OCI-M2 (cell line): ENCODE measurements at regions not wholly inside any gene's neighbourhood (a gene's known extent, or its start where the extent isn't known, plus 50 kb on each side); places are given as distances from the start of the nearest gene placed in this dataset.

Experiments used
- DNase-seq: peaks from one replicate; lab custom pipeline; 2025; ENCODE audit not compliant: unreplicated experiment; lab: John Stamatoyannopoulos, UW

DNA sequence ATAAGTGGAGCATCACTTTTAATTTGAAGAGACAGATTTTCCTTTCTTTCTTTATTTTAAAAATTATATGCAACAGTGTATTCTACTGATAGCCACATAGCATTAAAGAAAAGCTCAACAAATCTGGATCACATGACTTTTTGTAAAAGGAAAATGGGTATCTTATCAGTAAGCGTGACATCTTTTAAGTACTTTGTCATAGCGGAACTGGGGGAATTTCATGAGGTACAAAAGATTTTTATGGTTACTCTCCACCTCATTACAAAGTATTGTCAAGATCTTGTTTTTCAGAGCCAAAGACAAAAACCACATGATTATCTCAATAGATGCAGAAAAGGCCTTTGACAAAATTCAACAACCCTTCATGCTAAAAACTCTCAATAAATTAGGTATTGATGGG is 219.6 kb upstream of the ZPLD1 start:
- no peak for DNase-seq

GRCh38 chr3:102223132-102223531 is 211.7 kb upstream of the ZPLD1 start:
- DNase-seq = no peak

- DNase-seq = no peak
Observed at GRCh38 chr3:102224171-102224570, 210.6 kb upstream of the ZPLD1 start.

- DNase-seq = no peak
Observed at GRCh38 chr3:102225005-102225404, 209.8 kb upstream of the ZPLD1 start.

DNA sequence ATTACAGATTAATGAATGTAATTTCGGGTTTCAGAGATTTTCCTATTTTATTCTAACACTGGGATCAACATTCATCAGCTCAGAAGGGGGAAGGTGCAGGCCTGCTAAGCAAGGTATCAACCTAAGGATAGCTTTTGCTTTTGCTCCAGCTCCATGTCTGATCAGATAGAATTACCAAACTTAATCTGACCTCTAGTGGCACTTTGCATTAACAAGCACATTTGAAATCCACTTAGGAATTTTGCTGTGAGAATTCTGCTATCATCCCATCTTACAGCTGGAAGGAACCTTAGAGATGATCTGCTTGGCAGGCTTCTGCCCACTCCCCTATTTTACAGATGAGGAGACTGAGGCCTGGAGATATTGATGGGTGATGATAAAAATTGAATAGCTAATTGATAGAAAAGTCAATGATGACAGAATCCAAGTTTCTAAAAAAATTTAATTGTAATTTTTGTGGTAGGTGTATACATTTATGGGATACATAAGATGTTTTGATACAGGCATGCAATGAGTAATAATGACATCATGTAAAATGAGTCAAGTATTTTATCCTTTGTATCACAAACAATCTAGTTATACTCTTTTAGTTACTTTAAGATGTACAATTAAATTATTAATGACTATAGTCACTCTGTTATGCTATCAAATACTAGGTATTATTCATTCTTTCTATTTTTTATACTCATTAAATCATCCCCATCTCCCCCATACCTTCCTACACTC is 209.2 kb upstream of the ZPLD1 start:
- DNase-seq = no peak

- DNase-seq = no peak
Observed at GRCh38 chr3:102226463-102226862, 208.4 kb upstream of the ZPLD1 start.

DNA sequence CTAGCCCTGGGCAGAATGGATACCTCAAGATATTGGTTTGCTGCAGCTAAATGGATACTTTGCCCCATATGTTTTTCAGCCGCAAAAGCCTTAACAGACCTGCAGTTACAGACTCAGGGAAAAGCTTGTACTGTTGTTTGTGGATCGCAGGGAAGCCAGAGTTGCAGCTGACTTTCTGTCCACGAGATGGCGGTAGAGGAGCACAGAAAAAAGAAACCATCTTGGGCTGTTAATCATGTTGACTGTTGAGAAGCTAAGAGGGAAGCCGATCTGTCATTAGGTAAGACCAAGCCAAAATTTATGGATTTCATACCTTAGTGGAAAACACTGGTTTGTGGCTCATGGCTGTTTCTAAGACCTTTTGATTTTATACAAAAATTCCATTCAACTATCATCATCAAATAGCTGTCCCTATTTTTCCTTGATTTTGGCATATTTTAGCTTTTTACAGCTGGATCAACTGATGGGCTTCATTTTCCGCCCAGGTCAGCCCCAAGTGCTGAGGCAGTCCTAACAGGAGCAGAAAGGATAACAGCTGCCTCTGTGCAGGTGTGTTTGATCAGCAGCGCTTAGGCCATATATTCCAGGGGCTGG is 205.7 kb upstream of the ZPLD1 start:
- peak; percentile 53 for DNase-seq

GRCh38 chr3:102230057-102230456 is 204.8 kb upstream of the ZPLD1 start:
- DNase-seq = no peak

DNA sequence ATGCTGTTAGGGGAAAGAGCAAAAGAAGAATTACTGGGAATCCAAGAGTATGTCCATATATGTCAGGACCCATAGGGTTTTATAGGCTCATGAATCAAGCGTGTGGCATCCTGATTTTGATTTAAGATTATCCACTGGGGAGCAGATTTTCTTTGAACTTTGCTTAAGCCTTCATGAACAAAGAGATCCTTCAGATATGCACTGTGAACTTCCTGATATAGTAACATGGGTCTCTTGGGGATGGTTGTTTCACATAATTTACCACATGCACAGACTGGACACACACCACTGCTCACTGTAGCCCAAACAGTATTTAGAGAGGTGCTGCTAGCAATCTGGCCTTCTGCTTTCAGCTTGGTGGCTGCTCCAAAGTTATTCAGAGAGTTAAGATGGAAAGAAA is 200.9 kb upstream of the ZPLD1 start:
- DNase-seq = no peak

DNA sequence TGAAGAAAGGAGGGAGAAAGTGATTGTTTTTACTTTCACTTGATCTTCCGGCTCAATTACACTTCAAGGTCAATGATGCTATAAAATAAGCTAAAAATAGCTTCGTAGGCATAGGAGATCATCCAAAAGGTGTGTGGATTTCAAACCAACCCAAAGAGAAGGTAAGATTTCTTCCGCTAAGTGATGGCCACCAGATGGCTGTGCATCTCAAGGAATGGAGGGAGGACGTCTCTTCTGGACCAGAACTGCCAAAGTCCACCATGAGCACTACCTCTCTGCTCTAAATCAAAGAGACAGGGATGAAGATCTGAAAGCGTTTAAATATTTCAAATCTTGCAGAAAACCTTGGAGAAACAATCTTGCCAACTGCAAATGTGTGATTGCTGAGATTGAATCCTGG is 199.1 kb upstream of the ZPLD1 start:
- no peak for DNase-seq

DNA sequence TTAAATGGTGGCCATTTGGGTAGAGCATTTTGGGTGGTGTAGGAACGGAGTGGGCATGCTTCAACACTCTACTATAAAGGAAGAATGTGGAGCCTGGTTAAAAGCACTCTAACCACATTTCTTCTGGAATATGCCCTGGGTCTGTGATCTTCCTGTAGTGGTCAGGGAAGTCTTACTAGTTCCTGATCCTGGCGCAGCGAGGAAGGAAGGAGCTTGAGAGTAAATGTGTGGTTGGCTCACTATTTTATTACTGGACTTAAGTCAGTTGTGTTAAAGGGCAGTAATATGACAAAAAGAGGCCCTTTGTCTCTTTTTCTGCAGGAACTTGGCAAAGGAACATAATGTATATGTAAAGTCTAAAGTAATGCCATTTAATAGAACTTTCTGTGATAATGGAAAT is 197.6 kb upstream of the ZPLD1 start:
- no peak for DNase-seq

- DNase-seq = no peak
Observed at GRCh38 chr3:102237838-102238237, 197.0 kb upstream of the ZPLD1 start.

DNA sequence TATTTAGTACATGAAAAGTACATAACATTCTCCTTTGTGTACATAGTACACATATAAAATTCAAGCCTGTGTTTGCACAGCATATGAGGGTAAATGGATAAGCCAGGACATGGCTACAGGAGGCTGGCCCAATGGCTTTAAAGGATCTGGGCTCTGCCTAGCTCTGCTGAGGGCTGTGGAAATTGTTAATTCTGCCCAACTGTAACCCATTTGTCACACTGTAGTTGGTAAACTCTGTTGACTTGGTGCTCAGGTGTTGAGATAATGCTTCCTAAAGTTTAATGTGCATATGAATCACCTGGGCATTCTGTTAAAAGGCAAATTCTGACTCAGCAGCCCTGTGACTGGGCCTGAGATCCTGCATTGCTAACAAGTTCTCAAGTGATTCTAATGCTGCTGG is 196.5 kb upstream of the ZPLD1 start:
- DNase-seq = no peak

- DNase-seq = no peak
Observed at GRCh38 chr3:102240720-102241119, 194.1 kb upstream of the ZPLD1 start.

- no peak for DNase-seq
Observed at GRCh38 chr3:102248981-102249705, 185.7 kb upstream of the ZPLD1 start.

DNA sequence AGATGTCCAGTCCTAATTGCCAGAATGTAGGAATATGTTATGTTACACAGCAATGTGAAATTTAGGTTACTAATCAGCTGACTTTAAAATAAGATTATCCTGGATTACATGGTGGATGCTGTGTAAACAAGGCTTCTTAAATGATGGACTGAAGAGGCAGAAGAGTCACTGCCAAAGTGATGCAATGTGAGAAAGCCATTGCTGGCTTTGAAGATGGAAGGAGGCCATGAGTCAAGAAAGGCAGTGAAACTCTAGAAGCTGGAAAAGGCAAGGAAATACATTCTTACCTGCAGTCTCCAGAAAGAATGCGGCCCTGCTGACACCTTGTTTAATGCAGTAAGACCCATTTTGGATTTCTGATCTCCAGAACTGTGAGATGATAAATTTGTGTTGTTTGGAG is 179.1 kb upstream of the ZPLD1 start:
- no peak for DNase-seq

DNA sequence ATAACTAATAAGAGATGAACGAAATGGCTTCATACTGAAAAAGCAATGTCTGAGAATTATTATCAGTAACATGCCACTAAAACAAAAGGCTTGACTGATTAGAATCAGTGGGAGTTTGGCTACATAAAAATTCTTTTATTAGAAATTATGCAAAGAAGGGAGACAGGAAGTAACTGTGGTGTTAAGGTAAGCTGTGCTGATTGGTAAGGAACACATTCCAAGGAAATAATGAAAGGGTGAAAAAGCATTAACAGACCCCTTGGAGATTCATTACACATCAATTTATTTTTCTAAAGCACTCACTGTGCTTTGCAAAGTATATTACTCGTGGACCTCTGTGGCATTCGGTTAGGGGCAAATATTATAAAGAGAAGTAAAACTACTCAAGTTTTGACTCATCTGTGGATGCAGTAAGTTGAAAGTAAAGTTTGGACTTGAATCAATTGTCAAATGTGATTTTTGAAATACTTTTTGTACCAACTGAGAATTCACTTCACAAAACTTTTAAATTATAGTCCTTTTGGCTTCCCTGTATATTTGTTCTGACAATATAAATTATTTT is 176.1 kb upstream of the ZPLD1 start:
- no peak for DNase-seq

GRCh38 chr3:102259663-102260062 is 175.2 kb upstream of the ZPLD1 start:
- no peak for DNase-seq

DNA sequence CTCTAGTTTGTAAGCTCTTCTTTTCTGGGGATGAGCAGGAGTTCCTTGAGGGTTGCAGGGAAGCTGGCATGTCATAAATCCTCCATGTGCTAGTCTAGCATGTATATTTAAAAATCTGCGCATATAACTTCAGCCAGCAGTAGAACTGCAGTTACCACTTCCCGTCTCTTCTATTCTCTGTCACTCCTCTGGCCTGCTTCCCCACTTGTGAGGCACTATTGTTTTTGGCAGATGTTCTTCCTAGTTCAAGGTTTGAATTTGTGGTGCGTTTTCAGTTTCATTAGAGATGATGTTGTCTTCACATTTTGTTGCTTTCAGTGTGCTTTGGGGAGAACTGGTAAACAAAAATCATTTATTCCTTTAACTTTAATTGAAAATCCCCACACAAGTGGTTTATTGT is 169.1 kb upstream of the ZPLD1 start:
- no peak for DNase-seq

GRCh38 chr3:102269406-102269805 is 165.4 kb upstream of the ZPLD1 start:
- DNase-seq = no peak

- no peak for DNase-seq
Observed at GRCh38 chr3:102290241-102290640, 144.6 kb upstream of the ZPLD1 start.

DNA sequence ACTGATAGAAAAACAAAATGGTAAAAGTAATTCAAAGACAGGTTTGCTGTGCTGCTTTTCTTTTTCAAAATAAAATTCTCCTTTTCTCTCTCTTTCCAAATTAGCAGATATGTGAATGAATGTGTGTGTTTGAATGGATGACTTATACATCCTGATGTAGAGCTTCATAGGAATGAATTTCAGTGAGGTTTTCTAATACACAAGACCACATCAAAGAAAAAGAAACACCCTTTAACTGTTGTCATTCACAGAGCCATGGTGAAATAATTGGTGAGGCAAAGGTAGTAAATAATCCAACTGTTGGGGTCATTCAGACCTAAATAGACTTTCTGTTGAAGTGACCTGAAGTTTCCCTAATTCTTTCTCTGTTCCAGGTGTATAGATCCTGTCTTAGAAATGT is 139.1 kb upstream of the ZPLD1 start:
- DNase-seq = no peak
